GM13976 (cell line): ENCODE measurements at regions not wholly inside any gene's neighbourhood (a gene's known extent, or its start where the extent isn't known, plus 50 kb on each side); places are given as distances from the start of the nearest gene placed in this dataset.

Experiments
- DNase-seq: peaks from one replicate; pipeline ENCODE4 v3.0.0; 2012; ENCODE audit warnings: low spot score
- CTCF ChIP-seq: IDR thresholded peaks from 2 replicates; pipeline ENCODE4 v1.5.1; 2012; ENCODE audit warnings: borderline replicate concordance, mild to moderate bottlenecking; ENCODE audit not compliant: insufficient read depth; ENCODE audit errors: extremely low read depth, missing control alignments, control extremely low read depth
- in situ Hi-C: fragments of 300-500 bp; cut with MboI; formaldehyde crosslinking; loops from one replicate; pipeline ENCODE4 v1.12.0; 2022; ENCODE audit warnings: low sequenced_read_pairs, mixed read lengths, inconsistent platforms; ENCODE audit not compliant: unreplicated experiment

- TF ChIP-seq CTCF: no peak
- in situ Hi-C loops: no loop called here
- DNase-seq: no peak
These were observed 190.6 kb upstream of the CIBAR2 start for GRCh38 chr16:85302848-85303353.

- peak; percentile 91 for TF ChIP-seq CTCF
- in situ Hi-C loops: no loop called here
- DNase-seq: peak; percentile 91
These were observed 191.1 kb upstream of the CIBAR2 start for GRCh38 chr16:85303354-85303883.

- in situ Hi-C loops: no loop called here
- TF ChIP-seq CTCF: no peak
- DNase-seq: no peak
These were observed 192.1 kb upstream of the CIBAR2 start for GRCh38 chr16:85304337-85304736.

GRCh38 chr16:85306071-85306792 is 194.0 kb upstream of the CIBAR2 start:
- no peak for TF ChIP-seq CTCF
- DNase-seq: peak; percentile 88
- in situ Hi-C loops: no loop called here

GRCh38 chr16:85306793-85307551 is 194.7 kb upstream of the CIBAR2 start:
- in situ Hi-C loops: no loop called here
- no peak for DNase-seq
- TF ChIP-seq CTCF: no peak

GRCh38 chr16:85307552-85308364 is 195.5 kb upstream of the CIBAR2 start:
- in situ Hi-C loops: no loop called here
- no peak for DNase-seq
- no peak for TF ChIP-seq CTCF
